Neural cell (in vitro differentiated cells): ENCODE measurements at regions not wholly inside any gene's neighbourhood (a gene's known extent, or its start where the extent isn't known, plus 50 kb on each side); places are given as distances from the start of the nearest gene placed in this dataset.

Experiments
- H2AFZ ChIP-seq: fragments of 200-600, 300-800 bp; sonication (generic), shearing (Covaris generic); 2 replicates; pipeline ENCODE4 v1.6.0; 2014; ENCODE audit warnings: low read depth, mild to moderate bottlenecking, antibody characterized with exemption, low read length, moderate library complexity
- H3F3A ChIP-seq: fragments of 200-600 bp; shearing (Covaris generic); 2 replicates; pipeline ENCODE4 v1.6.1; 2016; ENCODE audit warnings: mild to moderate bottlenecking, moderate library complexity, mixed read lengths, antibody characterized with exemption, low read length; ENCODE audit not compliant: insufficient read depth, poor library complexity, severe bottlenecking
- H3K27ac ChIP-seq: fragments of 200-600, 300-800 bp; sonication (generic), shearing (Covaris generic); 2 replicates; pipeline ENCODE4 v1.5.1; 2014; ENCODE audit warnings: mild to moderate bottlenecking, low read length, moderate library complexity
- H3K27me3 ChIP-seq: fragments of 300-800, 200-600 bp; sonication (generic), shearing (Covaris generic); 2 replicates; pipeline ENCODE4 v1.6.0; 2014; ENCODE audit warnings: mild to moderate bottlenecking, low read depth, low read length, moderate library complexity; ENCODE audit not compliant: insufficient read depth
- H3K36me3 ChIP-seq: fragments of 300-800, 200-600 bp; sonication (generic), shearing (Covaris generic); 2 replicates; pipeline ENCODE4 v1.5.1; 2014; ENCODE audit warnings: mild to moderate bottlenecking, antibody characterized with exemption, low read length, moderate library complexity; ENCODE audit not compliant: insufficient read depth
- H3K4me2 ChIP-seq: fragments of 300-800, 200-600 bp; sonication (generic), shearing (Covaris generic); 2 replicates; pipeline ENCODE4 v1.6.0; 2014; ENCODE audit warnings: mild to moderate bottlenecking, low read length
- H3K4me3 ChIP-seq: fragments of 300-800, 200-600 bp; sonication (generic), shearing (Covaris generic); 2 replicates; pipeline ENCODE4 v1.5.1; 2014; ENCODE audit warnings: mild to moderate bottlenecking, low read length, moderate library complexity
- H3K79me2 ChIP-seq: fragments of 200-600 bp; shearing (Covaris generic); replicated peaks from 2 replicates; pipeline ENCODE4 v1.6.0; 2014; ENCODE audit warnings: mild to moderate bottlenecking, low read length, moderate library complexity; ENCODE audit not compliant: insufficient read depth
- H3K9ac ChIP-seq: fragments of 300-800, 200-600 bp; sonication (generic), shearing (Covaris generic); 2 replicates; pipeline ENCODE4 v1.6.1; 2016; ENCODE audit warnings: mild to moderate bottlenecking, low read length, mixed read lengths
- H3K9me2 ChIP-seq: fragments of 200-600 bp; shearing (Covaris generic); 2 replicates; pipeline ENCODE4 v1.6.1; 2016; ENCODE audit warnings: mild to moderate bottlenecking, low read length, mixed read lengths; ENCODE audit not compliant: insufficient read depth
- H3K9me3 ChIP-seq: fragments of 200-600, 300-800 bp; sonication (generic), shearing (Covaris generic); 2 replicates; pipeline ENCODE4 v1.6.1; 2016; ENCODE audit warnings: mild to moderate bottlenecking, mixed run types, low read length, moderate library complexity, mixed read lengths
- H4K20me1 ChIP-seq: fragments of 200-600 bp; shearing (Covaris generic); 2 replicates; pipeline ENCODE4 v1.6.1; 2016; ENCODE audit warnings: mild to moderate bottlenecking, mixed run types; ENCODE audit not compliant: insufficient read depth
- CTCF ChIP-seq: fragments of 450-650 bp; IDR thresholded peaks from 2 replicates; pipeline ENCODE4 v1.5.1; 2014; ENCODE audit warnings: antibody characterized with exemption, mild to moderate bottlenecking, moderate library complexity; ENCODE audit not compliant: poor library complexity, severe bottlenecking
- EP300 ChIP-seq: fragments of 450-650 bp; conservative IDR thresholded peaks from 2 replicates; pipeline ENCODE4 v1.6.1; 2014; ENCODE audit warnings: antibody characterized with exemption, mild to moderate bottlenecking, moderate library complexity; ENCODE audit not compliant: poor library complexity, severe bottlenecking
- EZH2 ChIP-seq: fragments of 200-600, 300-800 bp; shearing (Covaris generic), sonication (generic); IDR thresholded peaks from 2 replicates; pipeline ENCODE4 v1.6.1; 2014; ENCODE audit warnings: antibody characterized with exemption, low read length, borderline replicate concordance, mild to moderate bottlenecking; ENCODE audit not compliant: insufficient read depth, poor library complexity, severe bottlenecking
- MXI1 ChIP-seq: fragments of 450-650 bp; conservative IDR thresholded peaks from 2 replicates; pipeline ENCODE4 v1.6.1; 2014; ENCODE audit warnings: antibody characterized with exemption, mild to moderate bottlenecking; ENCODE audit not compliant: poor library complexity, severe bottlenecking
- POLR2AphosphoS5 ChIP-seq: IDR thresholded peaks from 2 replicates; pipeline ENCODE4 v1.6.1; 2012
- RAD21 ChIP-seq: fragments of 450-650 bp; conservative IDR thresholded peaks from 2 replicates; pipeline ENCODE4 v1.6.1; 2014; ENCODE audit warnings: antibody characterized with exemption, mild to moderate bottlenecking, moderate library complexity
- REST ChIP-seq: IDR thresholded peaks from 2 replicates; pipeline ENCODE4 v1.6.1; 2012; ENCODE audit warnings: borderline replicate concordance
- SMC3 ChIP-seq: fragments of 450-650 bp; conservative IDR thresholded peaks from 2 replicates; pipeline ENCODE4 v1.6.1; 2014; ENCODE audit warnings: antibody characterized with exemption, mild to moderate bottlenecking, moderate library complexity; ENCODE audit not compliant: poor library complexity
- TAF1 ChIP-seq: IDR thresholded peaks from 2 replicates; pipeline ENCODE4 v1.6.1; 2012; ENCODE audit warnings: low read depth

GRCh38 chr21:38151021-38151645 lies 105.7 kb upstream of the KCNJ15 start:
- H3K4me3 ChIP-seq, result no peak overlapping the region
- TF ChIP-seq POLR2AphosphoS5 (no peak), MXI1 (no peak), TAF1 (no peak), SMC3 (no peak), EZH2 (no peak), RAD21 (no peak), REST (no peak), CTCF (no peak), EP300 (no peak)
- no peak overlapping the region for H2AFZ ChIP-seq
- no peaks in the 10 kb centered on the region for H3K9me3 ChIP-seq
- no peak overlapping the region for H3K4me2 ChIP-seq
- no peaks in the 10 kb centered on the region for H3F3A ChIP-seq
- H3K36me3 ChIP-seq, result no peaks in the 10 kb centered on the region
- H3K27ac ChIP-seq, result no peak overlapping the region
- no peaks in the 10 kb centered on the region for H3K9me2 ChIP-seq
- H3K27me3 ChIP-seq, result no peaks in the 10 kb centered on the region
- H3K9ac ChIP-seq, result no peak overlapping the region
- H3K79me2 ChIP-seq, result no peaks in the 10 kb centered on the region
- H4K20me1 ChIP-seq, result no peaks in the 10 kb centered on the region

- no peak overlapping the region for H3K9ac ChIP-seq
- no peak overlapping the region for H3K4me3 ChIP-seq
- H3F3A ChIP-seq, result no peaks in the 10 kb centered on the region
- H3K27ac ChIP-seq, result no peak overlapping the region
- no peaks in the 10 kb centered on the region for H3K9me3 ChIP-seq
- H4K20me1 ChIP-seq, result no peaks in the 10 kb centered on the region
- no peaks in the 10 kb centered on the region for H3K36me3 ChIP-seq
- no peak overlapping the region for H3K4me2 ChIP-seq
- TF ChIP-seq RAD21, result no peak
- TF ChIP-seq REST, result no peak
- TF ChIP-seq MXI1, result no peak
- no peak for TF ChIP-seq TAF1
- TF ChIP-seq POLR2AphosphoS5, result no peak
- TF ChIP-seq EZH2, result no peak
- TF ChIP-seq EP300, result no peak
- no peak for TF ChIP-seq CTCF
- no peak for TF ChIP-seq SMC3
- H2AFZ ChIP-seq, result no peak overlapping the region
- H3K27me3 ChIP-seq, result no peaks in the 10 kb centered on the region
- H3K9me2 ChIP-seq, result no peaks in the 10 kb centered on the region
- no peaks in the 10 kb centered on the region for H3K79me2 ChIP-seq
Observed at GRCh38 chr21:38156200-38156599, 100.6 kb upstream of the KCNJ15 start.
